ENCODE measurements at regions not wholly inside any gene's neighbourhood (a gene's known extent, or its start where the extent isn't known, plus 50 kb on each side); places are given as distances from the start of the nearest gene placed in this dataset.

GRCh38 chr7:65796205-65796604 lies 76.7 kb upstream of the VKORC1L1 start:
- TF ChIP-seq POLR2A (IDR thresholded peaks at IDR 0.05) (no peak), CTCF (IDR thresholded peaks at IDR 0.05) (no peak), POLR2AphosphoS5 (IDR thresholded peaks at IDR 0.05) (no peak)
